HFFc6 (cell line): ENCODE measurements at regions not wholly inside any gene's neighbourhood (a gene's known extent, or its start where the extent isn't known, plus 50 kb on each side); places are given as distances from the start of the nearest gene placed in this dataset.

Source experiments
- DNase-seq: peaks from one replicate; pipeline ENCODE4 v3.0.0-alpha.2; 2018
- H3K27ac Mint-ChIP-seq: 2 replicates; pipeline ENCODE4 v1.8.0; 2020; ENCODE audit warnings: mild to moderate bottlenecking, mixed read lengths
- H3K27me3 Mint-ChIP-seq: 2 replicates; pipeline ENCODE4 v1.8.0; 2021; ENCODE audit warnings: mild to moderate bottlenecking, moderate library complexity, mixed read lengths; ENCODE audit not compliant: insufficient read depth
- H3K36me3 Mint-ChIP-seq: 2 replicates; pipeline ENCODE4 v1.8.0; 2021; ENCODE audit warnings: low read depth, mixed read lengths
- H3K4me1 Mint-ChIP-seq: 2 replicates; pipeline ENCODE4 v1.8.0; 2020; ENCODE audit warnings: low read depth, mixed read lengths
- H3K4me3 Mint-ChIP-seq: 2 replicates; pipeline ENCODE4 v1.8.0; 2020; ENCODE audit warnings: mild to moderate bottlenecking, moderate library complexity, mixed read lengths
- H3K9me3 Mint-ChIP-seq: 2 replicates; pipeline ENCODE4 v1.8.0; 2020; ENCODE audit warnings: mild to moderate bottlenecking, mixed read lengths
- TF ChIP-seq, protein P1 (sequence below): fragments of 200-600 bp; sonication (generic); IDR thresholded peaks from 2 replicates; pipeline ENCODE4 v1.5.0; 2021; ENCODE audit warnings: antibody characterized with exemption, mild to moderate bottlenecking

GRCh38 chr18:38526922-38527321, 961.3 kb upstream of the CELF4 start:
- Mint-ChIP-seq H3K27me3 (no peaks in the 10 kb centered on the region), H3K27ac (no peak overlapping the region), H3K4me3 (no peak overlapping the region), H3K9me3 (peaks cover 9% of the 10 kb centered on the region), H3K36me3 (no peaks in the 10 kb centered on the region), H3K4me1 (no peaks in the 10 kb centered on the region)
- DNase-seq = no peak
- TF ChIP-seq, protein P1, sequence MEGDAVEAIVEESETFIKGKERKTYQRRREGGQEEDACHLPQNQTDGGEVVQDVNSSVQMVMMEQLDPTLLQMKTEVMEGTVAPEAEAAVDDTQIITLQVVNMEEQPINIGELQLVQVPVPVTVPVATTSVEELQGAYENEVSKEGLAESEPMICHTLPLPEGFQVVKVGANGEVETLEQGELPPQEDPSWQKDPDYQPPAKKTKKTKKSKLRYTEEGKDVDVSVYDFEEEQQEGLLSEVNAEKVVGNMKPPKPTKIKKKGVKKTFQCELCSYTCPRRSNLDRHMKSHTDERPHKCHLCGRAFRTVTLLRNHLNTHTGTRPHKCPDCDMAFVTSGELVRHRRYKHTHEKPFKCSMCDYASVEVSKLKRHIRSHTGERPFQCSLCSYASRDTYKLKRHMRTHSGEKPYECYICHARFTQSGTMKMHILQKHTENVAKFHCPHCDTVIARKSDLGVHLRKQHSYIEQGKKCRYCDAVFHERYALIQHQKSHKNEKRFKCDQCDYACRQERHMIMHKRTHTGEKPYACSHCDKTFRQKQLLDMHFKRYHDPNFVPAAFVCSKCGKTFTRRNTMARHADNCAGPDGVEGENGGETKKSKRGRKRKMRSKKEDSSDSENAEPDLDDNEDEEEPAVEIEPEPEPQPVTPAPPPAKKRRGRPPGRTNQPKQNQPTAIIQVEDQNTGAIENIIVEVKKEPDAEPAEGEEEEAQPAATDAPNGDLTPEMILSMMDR = no peak

DNA sequence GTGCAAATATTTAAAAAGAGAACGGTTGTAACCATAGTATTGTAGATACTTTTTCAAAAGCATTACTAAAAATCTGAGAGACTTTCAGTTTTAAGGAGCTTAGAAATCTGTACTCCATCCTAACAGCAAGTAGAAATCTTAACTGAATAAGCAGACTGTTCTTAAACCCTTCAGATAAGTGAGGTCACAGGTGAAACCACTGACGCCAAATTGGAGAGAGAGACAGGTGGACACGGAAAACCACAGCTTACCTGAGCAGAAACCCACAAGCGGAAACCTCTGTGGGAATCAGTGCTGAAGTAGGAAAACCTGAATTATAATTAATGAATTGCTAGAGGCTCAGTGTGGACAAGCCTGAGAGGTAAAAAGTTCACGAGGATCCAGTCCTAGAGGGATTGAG, 959.4 kb upstream of the CELF4 start:
- H3K4me1 Mint-ChIP-seq = no peaks in the 10 kb centered on the region
- H3K36me3 Mint-ChIP-seq = no peaks in the 10 kb centered on the region
- no peak for DNase-seq
- H3K27ac Mint-ChIP-seq = no peak overlapping the region
- TF ChIP-seq, protein P1 = no peak
- H3K27me3 Mint-ChIP-seq = no peaks in the 10 kb centered on the region; the same call in 1 of the 2 replicates
- no peak overlapping the region for H3K4me3 Mint-ChIP-seq
- peaks cover 10% of the 10 kb centered on the region for H3K9me3 Mint-ChIP-seq

- DNase-seq = no peak
- Mint-ChIP-seq H3K4me1 (no peaks in the 10 kb centered on the region), H3K27ac (no peak overlapping the region), H3K36me3 (no peaks in the 10 kb centered on the region; the same call in 1 of the 2 replicates), H3K27me3 (no peaks in the 10 kb centered on the region; the same call in 1 of the 2 replicates), H3K4me3 (no peak overlapping the region), H3K9me3 (peaks cover 28% of the 10 kb centered on the region)
- TF ChIP-seq, protein P1 = no peak
Measured at GRCh38 chr18:38520786-38521185, 955.2 kb upstream of the CELF4 start.

- H3K27ac Mint-ChIP-seq = no peak overlapping the region
- DNase-seq = no peak
- H3K27me3 Mint-ChIP-seq = no peaks in the 10 kb centered on the region
Measured at GRCh38 chr18:38502539-38502938, 936.9 kb upstream of the CELF4 start.

GRCh38 chr18:38497266-38497665, 931.7 kb upstream of the CELF4 start:
- DNase-seq = no peak
- no peak overlapping the region for H3K27ac Mint-ChIP-seq
- no peak overlapping the region for H3K4me3 Mint-ChIP-seq
- H3K36me3 Mint-ChIP-seq = no peaks in the 10 kb centered on the region
- TF ChIP-seq, protein P1 = no peak
- H3K27me3 Mint-ChIP-seq = no peaks in the 10 kb centered on the region
- peaks cover 38% of the 10 kb centered on the region for H3K9me3 Mint-ChIP-seq
- no peaks in the 10 kb centered on the region for H3K4me1 Mint-ChIP-seq

More at GRCh38 chr18:38502539-38502938, 936.9 kb upstream of the CELF4 start:
- no peak overlapping the region for H3K4me3 Mint-ChIP-seq
- no peaks in the 10 kb centered on the region for H3K4me1 Mint-ChIP-seq
- H3K9me3 Mint-ChIP-seq = peaks cover 16% of the 10 kb centered on the region
- TF ChIP-seq, protein P1 = no peak
- no peaks in the 10 kb centered on the region for H3K36me3 Mint-ChIP-seq
